Dermis blood vessel endothelial cell (primary cell): ENCODE measurements at regions not wholly inside any gene's neighbourhood (a gene's known extent, or its start where the extent isn't known, plus 50 kb on each side); places are given as distances from the start of the nearest gene placed in this dataset.

ENCODE experiments used
- DNase-seq: peaks from one replicate; pipeline ENCODE4 v3.0.0; 2010

DNA sequence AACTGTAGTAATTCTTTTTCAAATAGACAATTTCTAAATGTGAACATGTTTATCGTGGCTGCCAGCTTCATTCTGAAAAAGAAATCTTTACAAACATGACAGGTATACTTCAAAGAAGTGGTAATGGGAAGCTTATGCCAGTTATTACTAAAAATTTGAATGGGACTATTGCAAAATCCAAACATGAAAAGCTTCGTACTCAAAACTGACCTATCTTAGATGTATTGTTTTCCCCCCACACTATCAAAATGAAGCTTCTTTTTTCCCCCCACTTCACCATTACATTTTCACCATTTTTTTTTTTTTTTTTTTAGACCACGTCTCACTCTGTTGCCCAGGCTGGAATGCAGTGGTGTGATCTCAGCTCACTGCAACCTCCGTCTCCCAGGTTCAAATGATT lies 50.4 kb upstream of the SERTAD2 start:
- DNase-seq, result no peak

DNA sequence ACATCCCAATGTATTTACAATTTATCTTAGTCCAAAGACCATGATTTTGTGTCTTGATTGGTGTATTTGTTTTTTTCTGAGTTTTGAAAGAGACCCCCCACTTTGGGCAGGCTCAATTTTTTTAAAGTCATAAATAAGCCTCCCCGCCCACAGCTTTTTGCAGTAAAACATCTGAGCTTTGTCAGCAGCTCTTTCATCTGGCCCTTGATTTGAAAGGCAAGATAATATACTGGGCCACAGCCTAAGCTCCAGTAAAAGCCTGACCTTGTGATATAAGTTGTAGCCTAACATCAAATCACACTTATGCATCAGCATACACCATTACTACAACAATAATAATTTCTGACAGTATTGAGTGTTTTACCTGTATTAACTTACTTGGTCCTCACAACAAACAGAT lies 51.3 kb upstream of the SERTAD2 start:
- no peak for DNase-seq

DNA sequence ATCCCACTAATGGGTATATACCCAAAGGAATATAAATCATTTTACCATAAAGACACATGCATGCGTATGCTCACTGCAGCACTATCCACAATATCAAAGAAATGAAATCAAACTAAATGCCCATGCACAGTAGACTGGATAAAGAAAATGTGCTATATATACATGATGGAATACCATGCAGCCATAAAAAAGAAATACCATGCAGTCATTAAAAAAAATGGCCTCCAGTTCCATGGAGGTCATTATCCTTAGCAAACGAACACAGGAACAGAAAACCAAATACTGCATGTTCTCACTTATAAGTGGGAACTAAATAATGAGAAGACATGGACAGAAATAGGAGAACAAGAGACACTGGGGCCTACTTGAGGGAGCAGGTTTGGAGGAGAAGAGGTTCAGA lies 53.6 kb upstream of the SERTAD2 start:
- no peak for DNase-seq

DNA sequence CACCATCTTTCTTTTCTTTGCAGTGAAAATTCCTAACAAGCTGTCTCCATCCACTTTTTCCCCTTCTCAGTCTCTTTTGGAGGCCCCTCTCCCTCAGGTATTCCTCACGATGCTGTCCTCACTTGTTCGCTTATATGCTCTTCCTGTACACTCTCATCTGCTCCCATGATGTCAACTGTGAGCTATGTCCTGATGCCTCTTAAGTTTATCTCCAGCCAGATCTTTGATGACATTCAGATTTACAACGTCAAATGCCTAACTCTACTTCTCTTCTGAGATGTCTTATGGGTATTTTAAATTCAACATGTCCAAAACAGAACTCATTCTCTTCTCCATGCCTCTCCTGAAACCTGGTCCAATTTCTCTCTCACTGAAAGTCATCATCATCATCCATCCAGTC lies 55.1 kb upstream of the SERTAD2 start:
- no peak for DNase-seq

DNA sequence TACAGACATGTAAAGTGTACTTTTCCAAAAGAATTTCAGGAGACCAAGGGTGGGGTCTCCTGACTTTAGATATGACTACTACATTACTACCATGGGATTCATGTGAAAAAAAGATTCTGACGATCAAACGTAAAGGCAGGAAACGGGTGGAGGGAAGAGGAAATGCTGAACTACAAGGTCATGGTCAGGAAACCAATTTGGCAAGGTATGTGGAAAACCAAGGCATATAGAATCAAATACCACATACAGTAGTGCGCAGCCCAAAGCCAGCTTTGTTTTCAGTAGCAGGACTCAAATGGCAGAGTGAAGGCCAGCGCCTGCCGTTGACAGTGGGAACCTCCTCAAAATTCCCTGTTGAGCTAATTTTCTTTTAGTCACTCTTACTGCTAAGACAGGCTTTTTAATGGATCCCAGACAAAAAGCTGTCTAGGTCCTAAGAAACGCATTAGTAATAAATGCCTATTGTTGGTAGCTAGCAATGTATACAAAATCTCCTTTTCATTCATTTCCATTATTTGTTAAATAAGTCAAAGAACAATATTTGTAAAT lies 57.6 kb upstream of the SERTAD2 start:
- peak; percentile 93 for DNase-seq

DNA sequence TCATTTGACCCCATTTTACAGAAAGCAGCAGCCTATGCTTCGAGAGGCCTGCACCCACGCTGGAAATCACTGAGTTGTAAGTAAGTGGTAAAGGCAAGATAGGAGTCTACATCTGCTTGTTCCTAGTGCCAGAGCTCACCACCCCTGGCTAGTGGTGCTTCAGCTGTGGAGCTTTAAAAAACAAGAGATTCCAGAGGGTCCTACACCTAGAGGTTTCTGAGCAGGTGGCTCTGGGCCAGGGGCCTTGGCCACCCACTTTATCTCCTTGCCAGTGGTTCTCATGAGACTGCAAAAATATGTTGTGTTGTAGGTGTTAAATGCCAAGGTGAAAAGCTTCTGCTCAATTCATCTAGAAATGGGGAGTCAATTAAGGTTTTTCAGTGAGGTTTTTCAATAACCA lies 60.0 kb upstream of the SERTAD2 start:
- no peak for DNase-seq

DNA sequence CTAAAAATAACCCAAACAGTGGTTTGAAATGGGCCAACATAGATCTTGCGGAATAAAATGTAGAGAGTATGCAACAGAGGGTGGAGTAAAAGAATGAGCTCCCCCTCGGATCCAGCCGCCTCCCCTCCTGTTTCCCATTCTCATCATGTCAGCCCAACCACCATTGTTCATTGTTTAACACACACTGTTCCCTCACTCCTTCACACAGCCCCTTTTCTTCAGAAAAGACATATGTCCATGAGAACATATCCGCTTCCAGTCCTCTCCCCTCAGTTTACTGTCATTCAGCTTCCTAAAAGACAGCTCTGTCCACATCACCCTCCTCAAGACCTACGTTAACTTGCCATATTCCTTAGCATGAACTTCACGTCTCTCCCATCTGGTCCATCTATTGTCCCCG lies 62.9 kb upstream of the SERTAD2 start:
- DNase-seq, result no peak

DNA sequence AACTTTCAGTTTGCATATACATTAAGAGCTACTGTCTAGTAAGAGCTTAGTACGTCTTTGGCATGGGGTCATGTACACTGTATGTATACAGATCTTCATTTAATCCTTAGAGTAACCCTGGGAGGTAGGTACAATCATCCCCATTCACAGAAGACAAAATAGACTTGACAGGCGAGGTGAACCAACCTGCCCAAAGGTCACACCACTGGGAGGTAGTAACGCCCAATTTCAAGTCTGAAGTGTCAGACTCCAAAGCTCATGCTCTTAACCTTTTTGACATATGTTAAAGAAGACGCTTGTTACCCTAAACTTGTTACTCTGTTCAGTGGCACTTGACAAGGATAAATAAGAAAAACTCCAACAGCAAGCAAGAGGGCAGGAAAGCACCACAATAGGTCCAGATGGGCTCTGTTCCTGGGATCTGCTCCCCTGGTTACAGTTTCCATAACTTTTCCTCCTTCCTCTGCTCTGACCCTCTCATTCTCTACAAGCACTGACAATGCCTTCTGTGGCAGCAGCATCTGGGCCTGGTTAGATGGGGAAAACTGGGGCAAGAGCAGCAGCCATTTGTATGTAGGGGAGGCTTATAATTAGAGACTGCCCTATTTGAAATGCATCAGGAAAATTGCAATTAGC lies 64.7 kb upstream of the SERTAD2 start:
- DNase-seq, result no peak

DNA sequence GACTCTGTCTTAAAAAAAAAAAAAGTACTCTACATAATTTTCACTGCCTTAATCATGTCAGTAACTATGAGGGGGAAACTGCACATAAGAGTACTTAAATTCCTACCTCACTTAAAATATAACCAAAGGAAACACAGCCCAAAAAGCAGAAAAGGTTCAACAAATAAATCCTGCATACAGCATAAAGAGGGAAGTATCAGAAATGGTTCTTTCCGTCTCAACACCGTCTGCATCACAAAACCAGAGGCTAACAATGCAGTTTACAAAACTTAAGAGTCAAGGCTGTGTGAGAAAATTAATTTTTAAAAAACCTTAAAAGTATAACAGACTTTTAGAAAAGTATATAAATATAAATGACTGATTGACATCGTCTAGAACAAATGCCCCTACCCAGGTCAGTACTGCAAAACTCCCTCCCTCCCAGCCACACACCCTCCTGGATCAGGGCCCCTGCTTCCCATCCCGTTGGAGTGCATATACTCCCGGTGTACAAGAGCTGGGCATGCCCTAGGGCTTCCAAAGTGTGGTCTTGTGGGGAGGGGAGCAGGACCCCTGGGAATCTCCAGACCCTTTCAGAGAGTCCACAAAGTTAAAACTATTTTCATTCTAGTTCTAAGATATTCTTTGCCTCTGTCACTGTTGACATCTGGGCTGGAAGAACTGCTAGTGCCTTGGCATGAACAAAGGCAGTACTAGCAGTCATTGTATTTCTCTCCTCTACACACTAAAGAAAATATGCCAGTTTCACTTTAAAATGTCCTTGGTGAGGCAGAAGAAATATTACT lies 67.0 kb upstream of the SERTAD2 start:
- DNase-seq, result peak; percentile 14

DNA sequence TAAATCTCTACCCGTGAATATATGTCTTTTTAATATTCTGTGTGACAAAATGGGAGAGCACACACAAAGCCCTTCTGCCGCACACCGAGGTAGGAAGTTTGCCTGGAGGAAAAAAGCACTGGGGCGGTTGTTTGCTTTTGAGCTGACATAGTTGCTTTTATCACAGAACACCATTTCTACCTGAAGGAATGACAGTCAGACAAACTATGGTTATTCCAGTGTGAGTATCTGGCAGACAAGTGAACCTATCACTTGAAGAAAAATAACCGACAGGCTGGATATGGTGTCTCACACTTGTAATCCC lies 67.6 kb upstream of the SERTAD2 start:
- DNase-seq, result no peak

DNA sequence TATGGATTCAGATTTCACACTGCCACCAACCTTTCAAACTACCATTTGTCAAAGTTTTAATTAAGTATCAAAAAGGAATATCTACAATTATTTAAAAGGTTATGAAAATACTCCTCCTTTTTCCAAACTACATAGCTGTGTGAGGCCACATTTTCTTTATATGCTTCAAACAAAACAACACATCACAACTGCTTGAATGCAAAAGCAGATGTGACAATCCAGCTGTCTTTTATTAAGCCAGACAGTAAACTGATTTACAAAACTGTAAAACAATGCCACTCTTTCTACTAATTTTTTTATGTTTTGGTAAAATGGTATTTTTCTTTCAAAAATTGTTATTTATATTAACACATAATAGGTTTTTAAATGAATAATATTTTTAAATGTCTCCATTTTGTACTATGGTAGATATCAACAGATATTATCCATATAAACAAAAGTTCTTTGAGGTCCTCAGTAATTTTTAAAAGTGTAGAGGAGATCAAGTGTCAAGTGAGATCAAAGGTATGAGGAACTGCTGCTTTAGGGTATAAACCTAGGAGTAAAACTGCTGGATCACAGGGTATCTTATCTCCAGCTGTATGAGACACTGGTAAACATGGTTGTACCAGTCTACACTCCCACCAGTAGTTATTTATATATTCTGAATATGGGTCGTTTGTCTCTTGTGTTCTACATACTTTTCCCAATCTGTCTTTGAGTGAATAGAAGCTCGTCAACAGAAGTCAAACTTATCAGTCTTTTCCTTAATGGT lies 68.8 kb upstream of the SERTAD2 start:
- no peak for DNase-seq

DNA sequence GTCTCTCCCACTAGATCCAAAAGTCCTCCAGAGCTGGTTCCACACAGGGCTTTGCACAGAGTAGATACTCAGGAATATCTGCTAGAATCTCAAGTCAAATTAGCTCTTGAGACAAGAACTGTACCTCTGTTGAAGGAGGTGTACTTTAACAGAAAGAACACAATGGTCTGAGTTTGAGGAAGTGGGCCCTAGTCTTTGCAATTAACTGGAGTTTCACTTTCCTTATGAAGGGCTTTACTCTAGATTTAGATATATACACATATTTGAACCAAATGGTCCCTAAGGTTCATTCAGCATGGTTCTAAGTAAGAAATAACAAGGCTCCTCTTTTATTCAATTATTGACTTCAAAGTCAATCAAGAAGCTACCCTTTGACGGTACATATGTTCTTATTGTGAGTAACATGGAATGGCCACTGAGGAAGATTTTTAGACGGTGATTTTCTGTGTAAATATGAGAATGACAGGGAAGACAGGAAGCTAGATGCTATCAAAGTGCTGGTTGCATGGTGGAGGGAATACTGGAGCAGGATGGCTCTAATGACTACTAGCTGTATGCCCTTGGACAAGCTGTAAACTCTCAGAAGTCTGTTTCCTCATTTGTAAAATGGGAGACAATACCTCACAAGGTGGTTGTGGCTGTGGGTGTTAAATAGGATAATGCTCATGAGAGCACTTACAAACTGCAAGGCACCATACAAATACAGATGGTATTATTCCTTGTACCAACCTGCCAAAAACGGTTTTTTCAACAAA lies 73.5 kb upstream of the SERTAD2 start:
- DNase-seq, result peak; percentile 33

DNA sequence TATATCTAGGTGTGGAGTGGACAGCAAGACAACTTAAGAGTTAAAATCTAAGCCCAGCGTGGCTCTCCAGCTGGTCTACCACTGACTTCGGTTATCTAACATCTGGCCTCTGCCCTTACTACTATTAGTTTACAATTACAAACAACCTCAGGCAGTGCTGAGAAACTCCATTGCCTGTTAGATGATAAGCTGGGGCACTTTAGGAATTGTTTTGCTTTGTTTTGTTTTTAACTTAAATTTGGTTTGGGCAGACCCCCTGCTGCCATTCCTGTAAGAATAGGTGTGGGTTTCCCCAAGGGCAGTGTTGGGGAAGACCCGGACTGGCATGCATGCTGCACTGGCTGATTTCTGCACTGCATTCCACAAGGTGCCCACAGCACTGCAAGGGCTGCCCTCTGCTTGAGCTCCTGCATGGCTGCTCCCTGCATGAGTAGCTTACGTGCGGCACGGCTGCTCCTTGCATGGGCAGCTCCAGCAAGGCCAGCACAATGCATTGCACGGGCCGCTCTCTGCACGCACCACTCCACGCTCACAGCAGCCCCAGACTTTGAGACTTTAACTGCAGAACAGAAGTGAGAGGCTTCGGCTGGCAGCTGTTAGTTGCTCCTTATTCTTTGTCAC lies 74.2 kb upstream of the SERTAD2 start:
- no peak for DNase-seq

DNA sequence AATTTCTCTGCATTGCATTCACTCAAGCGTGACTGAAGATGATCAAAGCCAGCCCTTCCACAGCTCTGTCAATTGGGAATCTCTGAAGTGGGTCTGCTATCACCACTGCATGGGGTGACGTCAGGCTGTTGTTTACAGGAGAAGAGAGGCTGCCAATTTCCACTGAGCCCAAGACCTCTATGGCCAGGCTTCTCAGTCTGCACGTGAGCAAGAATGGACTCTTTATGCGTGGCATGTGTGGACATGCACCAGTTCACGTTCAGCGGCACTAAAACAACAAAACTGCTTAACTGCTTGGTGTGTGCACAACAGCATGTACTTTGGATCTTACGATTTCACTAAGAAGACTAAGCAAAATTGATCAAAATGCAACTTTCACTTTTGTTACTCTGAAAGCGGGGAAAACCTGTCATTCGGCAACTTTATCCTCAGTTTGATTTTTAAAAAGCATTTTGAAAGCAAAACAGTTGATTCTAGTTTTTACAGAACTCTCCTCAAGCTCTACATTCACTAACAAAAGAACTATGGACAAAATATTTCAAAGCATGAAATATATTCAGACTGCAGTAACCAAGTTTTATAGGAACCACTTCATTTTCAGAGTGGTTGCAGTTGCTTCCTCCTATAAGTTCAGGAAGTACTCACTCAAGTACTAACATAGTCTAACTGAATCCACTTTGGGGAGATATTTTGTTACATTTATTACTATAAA lies 77.0 kb upstream of the SERTAD2 start:
- DNase-seq, result peak; percentile 94

DNA sequence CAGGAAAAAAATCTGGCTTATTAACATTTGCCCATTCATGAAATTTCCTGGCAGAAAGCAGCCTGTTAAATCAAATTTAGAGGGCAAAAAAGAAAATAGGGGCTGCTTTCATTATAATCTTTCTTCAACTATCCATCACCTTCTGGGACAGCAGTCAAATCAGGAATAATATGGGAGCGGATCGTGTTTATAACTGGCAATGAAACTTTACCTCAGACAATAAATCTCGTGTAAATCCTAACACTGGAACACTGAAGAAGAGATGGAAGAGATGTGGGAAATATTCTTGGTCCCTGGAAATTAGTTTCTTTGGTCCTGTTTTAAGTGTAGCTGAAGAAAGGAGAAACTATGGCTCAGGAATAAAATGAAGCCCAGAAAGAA lies 77.5 kb upstream of the SERTAD2 start:
- DNase-seq, result no peak

DNA sequence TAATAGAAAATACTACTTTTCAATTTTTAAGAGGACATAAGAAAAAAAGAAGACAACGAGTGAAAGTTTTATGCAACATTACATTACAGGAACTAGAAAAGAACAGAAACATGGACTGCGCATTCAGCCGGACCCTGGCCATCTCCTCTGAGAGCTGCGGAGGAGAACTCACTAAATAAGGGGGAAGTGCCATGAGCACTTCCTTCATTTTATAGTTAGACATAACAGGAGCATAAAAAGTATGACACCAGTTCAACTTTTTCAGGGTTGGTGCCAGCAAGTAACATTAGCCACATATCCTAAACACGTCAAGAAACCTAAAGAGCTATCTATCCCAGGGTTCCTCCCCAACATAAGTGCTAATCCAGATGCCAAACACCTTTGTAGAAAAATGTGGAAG lies 78.0 kb upstream of the SERTAD2 start:
- DNase-seq, result peak; percentile 17

DNA sequence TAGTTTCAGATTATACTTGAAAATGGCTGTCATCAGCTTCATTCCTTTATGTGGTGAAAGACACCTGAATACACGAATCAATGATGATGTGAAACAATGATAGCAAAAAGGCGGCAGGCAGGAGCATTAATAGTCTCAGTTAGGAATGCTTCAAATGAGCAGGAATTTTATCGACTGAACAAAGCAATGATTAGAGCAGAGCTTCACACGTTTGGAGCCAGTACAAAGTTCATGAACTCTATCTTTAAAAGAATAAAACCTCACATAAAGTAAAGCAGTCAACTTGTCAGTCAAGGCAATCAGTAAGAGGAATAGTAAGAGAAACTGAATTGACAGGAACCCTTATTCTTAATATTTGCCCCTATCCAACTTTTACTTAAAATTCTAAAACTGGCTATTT lies 78.4 kb upstream of the SERTAD2 start:
- no peak for DNase-seq

DNA sequence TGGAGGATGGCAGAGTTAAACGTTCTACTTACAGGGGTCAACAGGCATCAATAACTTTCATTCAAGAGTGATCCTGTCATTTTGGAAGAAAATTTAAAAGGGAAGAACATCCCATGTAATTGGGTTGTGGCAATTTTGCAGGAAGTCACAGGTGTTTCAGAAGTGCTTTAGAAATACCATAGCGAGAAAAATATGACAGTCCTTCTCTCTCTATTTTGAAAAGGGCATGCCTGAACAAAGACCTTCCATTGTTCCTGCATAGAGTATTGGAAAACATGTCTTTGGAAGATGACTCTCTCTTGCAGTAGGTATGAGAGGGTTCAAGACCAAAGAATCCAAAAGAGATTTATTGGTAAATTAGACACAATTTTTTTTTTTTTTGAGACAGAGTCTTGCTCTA lies 81.8 kb upstream of the SERTAD2 start:
- no peak for DNase-seq

DNA sequence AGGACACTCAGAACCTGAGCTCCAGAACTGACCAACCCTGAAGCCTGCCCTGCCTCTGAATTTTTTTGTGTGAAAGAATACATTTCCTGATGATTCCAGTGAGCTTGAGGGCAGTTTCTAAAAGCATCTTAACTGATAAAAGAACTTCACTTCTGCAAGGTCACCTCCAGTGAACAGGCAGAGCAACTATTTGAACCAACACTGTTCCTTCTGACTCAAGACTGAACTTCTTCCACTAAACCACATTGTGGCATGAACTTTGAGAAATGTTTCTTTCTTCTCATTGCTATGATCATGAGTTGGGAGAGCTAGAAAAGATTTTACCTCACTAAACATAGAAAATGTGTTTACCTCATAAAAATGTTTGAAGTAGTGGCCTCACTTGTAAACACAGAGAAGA lies 83.8 kb upstream of the SERTAD2 start:
- no peak for DNase-seq

DNA sequence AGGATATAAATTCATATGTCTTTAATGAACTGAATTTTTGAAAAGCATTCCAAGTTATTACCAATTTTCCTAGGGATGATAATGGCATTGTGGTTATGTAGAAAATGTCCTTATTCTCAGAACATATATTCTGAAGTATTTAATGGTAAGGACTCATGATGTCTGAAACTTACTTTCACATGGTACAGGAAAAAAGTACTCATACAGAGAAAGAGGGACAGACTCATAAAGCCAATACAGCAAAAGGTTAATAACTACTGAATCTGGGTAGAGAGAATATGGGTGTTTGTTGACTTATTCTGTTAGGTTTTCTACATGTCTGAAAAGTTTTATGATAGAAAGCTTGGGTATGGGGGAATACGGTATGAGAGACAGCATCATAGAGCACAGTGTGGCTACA lies 84.3 kb upstream of the SERTAD2 start:
- DNase-seq, result no peak

DNA sequence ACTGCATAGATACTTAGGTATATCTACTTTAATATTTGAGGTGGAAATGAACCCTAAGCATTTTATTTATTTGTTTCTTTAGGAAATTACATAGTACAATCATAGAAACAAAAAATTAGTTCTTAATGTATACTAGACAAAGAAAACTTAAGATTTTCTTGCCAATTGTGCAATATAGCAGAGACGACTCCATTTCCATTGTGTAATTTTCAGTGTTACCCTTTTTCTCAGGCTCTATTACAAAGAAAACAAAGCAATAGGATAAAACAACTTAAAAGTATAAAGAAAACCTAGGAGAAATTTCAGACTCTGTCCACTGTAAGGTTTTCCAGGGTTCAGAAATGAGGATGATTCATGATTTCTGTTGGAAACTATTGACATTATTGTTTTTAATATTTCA lies 89.0 kb upstream of the SERTAD2 start:
- no peak for DNase-seq

DNA sequence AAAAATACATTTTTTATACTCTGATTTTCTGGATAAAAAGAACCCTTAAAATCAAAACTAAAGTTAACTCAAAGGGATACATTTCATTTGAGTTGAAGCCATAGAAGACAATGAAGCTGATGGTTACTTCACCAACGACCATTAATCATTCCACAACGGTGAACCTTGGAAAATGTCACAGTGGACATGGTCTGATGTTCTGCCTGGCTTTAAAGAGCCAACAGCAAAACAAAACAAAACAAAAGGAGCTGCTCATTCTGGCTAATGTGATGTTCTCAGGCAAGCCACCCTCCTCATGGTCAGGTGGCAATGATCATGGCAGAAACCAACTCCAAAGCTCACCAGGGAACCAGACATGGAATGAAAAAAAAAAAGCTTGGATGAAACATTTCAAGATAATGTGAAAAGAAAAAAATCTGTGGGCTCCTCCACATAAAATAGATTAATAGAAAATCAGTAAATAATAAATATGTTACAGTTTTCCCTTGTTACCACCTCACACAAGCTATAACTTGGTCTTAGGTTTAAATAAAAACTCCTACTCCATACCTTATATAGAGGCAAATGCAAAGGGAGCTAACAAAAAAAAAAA lies 90.1 kb upstream of the SERTAD2 start:
- DNase-seq, result no peak
